ENCODE measurements at regions not wholly inside any gene's neighbourhood (a gene's known extent, or its start where the extent isn't known, plus 50 kb on each side); places are given as distances from the start of the nearest gene placed in this dataset.

DNA sequence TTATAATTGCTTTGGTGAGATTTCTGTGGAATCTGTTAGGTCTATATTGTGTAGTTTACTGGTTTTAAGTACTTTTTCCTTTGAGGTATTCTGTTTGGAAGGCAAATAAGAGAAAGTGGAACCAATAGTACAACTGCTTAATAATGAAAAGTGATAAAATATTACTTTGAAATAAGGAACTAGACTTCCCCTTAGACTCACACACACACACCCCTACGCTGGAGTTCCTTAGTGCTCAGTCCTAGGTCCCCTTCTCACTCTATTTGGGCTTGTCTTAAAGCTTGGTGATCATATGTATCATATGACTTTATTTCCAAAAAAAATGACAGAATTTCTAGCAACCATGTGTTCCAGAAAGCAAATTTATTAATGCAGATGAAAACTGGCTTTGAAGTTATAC is 494.0 kb upstream of the TGFBR2 start:
- no peaks in the 10 kb centered on the region for H3K27me3 ChIP-seq (ENCODE audit: insufficient read depth)
- no peak for ATAC-seq

DNA sequence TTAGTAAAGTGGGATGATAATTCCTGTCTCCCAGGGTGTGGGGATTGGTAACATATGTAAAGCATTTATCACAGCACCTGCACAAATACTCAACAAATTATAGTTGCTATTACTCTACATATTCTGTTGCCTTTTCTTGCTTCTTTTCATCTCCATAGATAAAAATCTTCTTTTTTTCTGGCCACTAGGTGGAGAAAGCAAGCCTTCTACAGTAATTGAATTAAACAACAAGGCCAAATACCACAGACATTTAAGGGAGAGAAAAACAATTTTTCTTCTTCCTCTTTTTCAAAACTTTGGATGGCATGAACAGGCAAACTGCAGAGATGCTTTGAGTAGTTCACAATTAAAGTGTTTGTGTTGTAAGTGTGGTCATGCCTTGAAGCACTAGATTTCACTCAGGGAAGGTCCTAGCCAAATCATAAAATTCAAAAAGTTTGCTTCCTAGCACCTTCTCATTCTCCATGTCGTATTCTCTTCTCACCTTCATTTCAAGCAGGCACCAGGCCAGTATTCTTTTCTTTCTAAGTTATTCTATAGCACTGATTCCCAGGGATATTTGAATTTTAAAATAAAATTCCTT is 493.4 kb upstream of the TGFBR2 start:
- H3K9me2 ChIP-seq (ENCODE audit: insufficient read depth) = no peaks in the 10 kb centered on the region
- H3F3A ChIP-seq (replicated peaks; ENCODE audit: low read depth) = no peaks in the 10 kb centered on the region
- H2AFZ ChIP-seq = no peak overlapping the region
- Mint-ChIP-seq H3K27me3 (ENCODE audit: insufficient read depth, low read depth, poor library complexity) (no peaks in the 10 kb centered on the region), H3K27ac (no peak overlapping the region), H3K9me3 (no peaks in the 10 kb centered on the region), H3K4me1 (peaks cover 4% of the 10 kb centered on the region), H3K36me3 (ENCODE audit: low read depth) (no peaks in the 10 kb centered on the region), H3K4me3 (no peak overlapping the region)
- peak; percentile 71 for DNase-seq (ENCODE audit: low spot score)
- H3K79me2 ChIP-seq (replicated peaks; ENCODE audit: insufficient read depth) = no peaks in the 10 kb centered on the region
- no peak overlapping the region for H3K4me3 ChIP-seq
- H3K27ac ChIP-seq (ENCODE audit: low read depth) = no peak overlapping the region
- H4K20me1 ChIP-seq (replicated peaks; ENCODE audit: insufficient read depth) = no peaks in the 10 kb centered on the region
- H3K27me3 ChIP-seq (ENCODE audit: insufficient read depth) = no peaks in the 10 kb centered on the region
- ATAC-seq = no peak
- H3K36me3 ChIP-seq (ENCODE audit: insufficient read depth) = no peaks in the 10 kb centered on the region
- no peak overlapping the region for H3K4me2 ChIP-seq
- H3K4me1 ChIP-seq (ENCODE audit: insufficient read depth) = no peaks in the 10 kb centered on the region
- peak; percentile 50 to 72 for TF ChIP-seq CTCF (conservative IDR thresholded peaks at IDR 0.05; ENCODE audit: low read depth in 2 of 2)
- no peak for TF ChIP-seq ZNF331 (CRISPR knock-in tag; IDR thresholded peaks at IDR 0.05; ENCODE audit: low read depth)
- no peak for TF ChIP-seq STAT1 (IDR thresholded peaks at IDR 0.05; ENCODE audit: unreplicated experiment)

More for the DNA sequence above, 494.0 kb upstream of the TGFBR2 start:
- Histone ChIP-seq H3K4me2 (no peak overlapping the region), H3F3A (replicated peaks; ENCODE audit: low read depth) (no peaks in the 10 kb centered on the region), H3K4me1 (ENCODE audit: insufficient read depth) (no peaks in the 10 kb centered on the region), H3K4me3 (no peak overlapping the region), H3K27ac (ENCODE audit: low read depth) (no peak overlapping the region), H3K9me2 (ENCODE audit: insufficient read depth) (no peaks in the 10 kb centered on the region), H3K36me3 (ENCODE audit: insufficient read depth) (no peaks in the 10 kb centered on the region), H2AFZ (no peak overlapping the region), H3K79me2 (replicated peaks; ENCODE audit: insufficient read depth) (no peaks in the 10 kb centered on the region), H4K20me1 (replicated peaks; ENCODE audit: insufficient read depth) (no peaks in the 10 kb centered on the region)
- TF ChIP-seq, protein P1, sequence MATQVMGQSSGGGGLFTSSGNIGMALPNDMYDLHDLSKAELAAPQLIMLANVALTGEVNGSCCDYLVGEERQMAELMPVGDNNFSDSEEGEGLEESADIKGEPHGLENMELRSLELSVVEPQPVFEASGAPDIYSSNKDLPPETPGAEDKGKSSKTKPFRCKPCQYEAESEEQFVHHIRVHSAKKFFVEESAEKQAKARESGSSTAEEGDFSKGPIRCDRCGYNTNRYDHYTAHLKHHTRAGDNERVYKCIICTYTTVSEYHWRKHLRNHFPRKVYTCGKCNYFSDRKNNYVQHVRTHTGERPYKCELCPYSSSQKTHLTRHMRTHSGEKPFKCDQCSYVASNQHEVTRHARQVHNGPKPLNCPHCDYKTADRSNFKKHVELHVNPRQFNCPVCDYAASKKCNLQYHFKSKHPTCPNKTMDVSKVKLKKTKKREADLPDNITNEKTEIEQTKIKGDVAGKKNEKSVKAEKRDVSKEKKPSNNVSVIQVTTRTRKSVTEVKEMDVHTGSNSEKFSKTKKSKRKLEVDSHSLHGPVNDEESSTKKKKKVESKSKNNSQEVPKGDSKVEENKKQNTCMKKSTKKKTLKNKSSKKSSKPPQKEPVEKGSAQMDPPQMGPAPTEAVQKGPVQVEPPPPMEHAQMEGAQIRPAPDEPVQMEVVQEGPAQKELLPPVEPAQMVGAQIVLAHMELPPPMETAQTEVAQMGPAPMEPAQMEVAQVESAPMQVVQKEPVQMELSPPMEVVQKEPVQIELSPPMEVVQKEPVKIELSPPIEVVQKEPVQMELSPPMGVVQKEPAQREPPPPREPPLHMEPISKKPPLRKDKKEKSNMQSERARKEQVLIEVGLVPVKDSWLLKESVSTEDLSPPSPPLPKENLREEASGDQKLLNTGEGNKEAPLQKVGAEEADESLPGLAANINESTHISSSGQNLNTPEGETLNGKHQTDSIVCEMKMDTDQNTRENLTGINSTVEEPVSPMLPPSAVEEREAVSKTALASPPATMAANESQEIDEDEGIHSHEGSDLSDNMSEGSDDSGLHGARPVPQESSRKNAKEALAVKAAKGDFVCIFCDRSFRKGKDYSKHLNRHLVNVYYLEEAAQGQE (IDR thresholded peaks at IDR 0.05; ENCODE audit: unreplicated experiment) = no peak
- TF ChIP-seq CTCF (conservative IDR thresholded peaks at IDR 0.05; ENCODE audit: low read depth in 2 of 2) = no peak
- H3K9me3 Mint-ChIP-seq = no peaks in the 10 kb centered on the region
- H3K4me1 Mint-ChIP-seq = peaks cover 4% of the 10 kb centered on the region
- H3K27ac Mint-ChIP-seq = no peak overlapping the region
- H3K36me3 Mint-ChIP-seq (ENCODE audit: low read depth) = no peaks in the 10 kb centered on the region
- DNase-seq (ENCODE audit: low spot score) = no peak
- H3K4me3 Mint-ChIP-seq = no peak overlapping the region
- no peaks in the 10 kb centered on the region for H3K27me3 Mint-ChIP-seq (ENCODE audit: insufficient read depth, low read depth, poor library complexity)

Data from GM23338 (cell line).